DND-41 (cell line): ENCODE measurements at regions not wholly inside any gene's neighbourhood (a gene's known extent, or its start where the extent isn't known, plus 50 kb on each side); places are given as distances from the start of the nearest gene placed in this dataset.

Experiments
- ATAC-seq: fragments of 200-7000 bp; cut with Tn5 transposase; 3 replicates; pipeline ENCODE4 v1.9.1; 2021; ENCODE audit warnings: low read depth; ENCODE audit not compliant: insufficient read depth
- DNase-seq: peaks from one replicate; pipeline ENCODE4 v3.0.0-alpha.2; 2020
- H2AFZ ChIP-seq: 2 replicates; pipeline ENCODE4 v1.6.0; 2012; ENCODE audit warnings: low read depth, low read length
- H3K27ac ChIP-seq: 2 replicates; pipeline ENCODE4 v1.5.1; 2012; ENCODE audit warnings: low read length, inconsistent platforms
- H3K27me3 ChIP-seq: fragments of 200-600 bp; sonication (generic); 2 replicates; pipeline ENCODE4 v1.6.0; 2012; ENCODE audit warnings: low read length, mild to moderate bottlenecking, inconsistent platforms; ENCODE audit not compliant: insufficient read depth, poor library complexity
- H3K36me3 ChIP-seq: 2 replicates; pipeline ENCODE4 v1.5.1; 2012; ENCODE audit warnings: low read length, inconsistent platforms; ENCODE audit not compliant: insufficient read depth
- H3K4me1 ChIP-seq: 2 replicates; pipeline ENCODE4 v1.5.1; 2012; ENCODE audit warnings: mild to moderate bottlenecking, low read length; ENCODE audit not compliant: insufficient read depth
- H3K4me2 ChIP-seq: 2 replicates; pipeline ENCODE4 v1.6.0; 2012; ENCODE audit warnings: mild to moderate bottlenecking, moderate library complexity, low read length, inconsistent platforms; ENCODE audit not compliant: insufficient read depth
- H3K4me3 ChIP-seq, 2 experiments: fragments of 200-600 bp in 1 of 2; shearing (Covaris generic) in 1 of 2; 2 replicates each; pipeline ENCODE4 v1.5.1; 2012 to 2016; ENCODE audit warnings: inconsistent platforms in 2 of 2, low read length in 2 of 2, mild to moderate bottlenecking in 2 of 2, low read depth in 1 of 2, moderate library complexity in 1 of 2
- H3K79me2 ChIP-seq: 2 replicates; pipeline ENCODE4 v1.6.0; 2012; ENCODE audit warnings: low read length, inconsistent platforms; ENCODE audit not compliant: insufficient read depth
- H3K9ac ChIP-seq: 2 replicates; pipeline ENCODE4 v1.6.0; 2012; ENCODE audit warnings: low read depth, mild to moderate bottlenecking, inconsistent platforms, low read length, moderate library complexity
- H3K9me3 ChIP-seq: 2 replicates; pipeline ENCODE4 v1.5.1; 2012; ENCODE audit warnings: low read length, moderate library complexity, mild to moderate bottlenecking, inconsistent platforms; ENCODE audit not compliant: insufficient read depth, severe bottlenecking
- H4K20me1 ChIP-seq: 2 replicates; pipeline ENCODE4 v1.6.0; 2012; ENCODE audit warnings: low read length; ENCODE audit not compliant: insufficient read depth
- CTCF ChIP-seq: IDR thresholded peaks from 2 replicates; pipeline ENCODE4 v1.5.1; 2012; ENCODE audit warnings: borderline replicate concordance, low read length, moderate library complexity, mild to moderate bottlenecking; ENCODE audit not compliant: poor library complexity, severe bottlenecking; ENCODE audit errors: extremely low read depth
- EZH2 ChIP-seq: IDR thresholded peaks from 3 replicates; pipeline ENCODE4 v1.6.1; 2012; ENCODE audit warnings: borderline replicate concordance, low read depth, mild to moderate bottlenecking, moderate library complexity, low read length, inconsistent platforms; ENCODE audit not compliant: severe bottlenecking

- Histone ChIP-seq H2AFZ (no peak overlapping the region), H3K4me1 (peaks cover 38% of the 10 kb centered on the region), H3K27me3 (no peaks in the 10 kb centered on the region), H3K4me2 (no peak overlapping the region), H3K9ac (no peak overlapping the region), H3K4me3 (no peak overlapping the region), H4K20me1 (no peaks in the 10 kb centered on the region), H3K9me3 (no peaks in the 10 kb centered on the region), H3K36me3 (no peaks in the 10 kb centered on the region), H3K79me2 (no peaks in the 10 kb centered on the region), H3K27ac (no peak overlapping the region)
- DNase-seq (no peak), ATAC-seq (no peak)
- TF ChIP-seq CTCF (no peak), EZH2 (no peak)
Observed at GRCh38 chr2:239857591-239857990, 167.6 kb downstream of the NDUFA10 start.

GRCh38 chr2:239856620-239857285, 168.4 kb downstream of the NDUFA10 start:
- no peaks in the 10 kb centered on the region for H3K36me3 ChIP-seq
- H4K20me1 ChIP-seq = no peaks in the 10 kb centered on the region
- H3K4me1 ChIP-seq = peaks cover 30% of the 10 kb centered on the region
- H3K27ac ChIP-seq = no peak overlapping the region
- H3K9ac ChIP-seq = no peak overlapping the region
- TF ChIP-seq EZH2 (no peak), CTCF (no peak)
- H3K4me2 ChIP-seq = no peak overlapping the region
- no peaks in the 10 kb centered on the region for H3K27me3 ChIP-seq
- no peak for DNase-seq
- H3K9me3 ChIP-seq = no peaks in the 10 kb centered on the region
- H2AFZ ChIP-seq = no peak overlapping the region
- no peaks in the 10 kb centered on the region for H3K79me2 ChIP-seq
- no peak for ATAC-seq
- H3K4me3 ChIP-seq = no peak overlapping the region

- no peak overlapping the region for H3K9ac ChIP-seq
- peaks cover 25% of the 10 kb centered on the region for H3K4me1 ChIP-seq
- no peak for ATAC-seq
- no peaks in the 10 kb centered on the region for H3K36me3 ChIP-seq
- peaks cover 5% of the 10 kb centered on the region for H3K9me3 ChIP-seq
- H4K20me1 ChIP-seq = no peaks in the 10 kb centered on the region
- TF ChIP-seq CTCF (no peak), EZH2 (no peak)
- H2AFZ ChIP-seq = no peak overlapping the region
- H3K79me2 ChIP-seq = no peaks in the 10 kb centered on the region
- no peaks in the 10 kb centered on the region for H3K27me3 ChIP-seq
- H3K27ac ChIP-seq = no peak overlapping the region
- H3K4me3 ChIP-seq = no peak overlapping the region
- DNase-seq = no peak
- H3K4me2 ChIP-seq = no peak overlapping the region
Observed at GRCh38 chr2:239855863-239856587, 169.1 kb downstream of the NDUFA10 start.
